Muscle layer of duodenum (tissue), 2 donors: ENCODE measurements at regions not wholly inside any gene's neighbourhood (a gene's known extent, or its start where the extent isn't known, plus 50 kb on each side); places are given as distances from the start of the nearest gene placed in this dataset.
"Not testable (repeated sequence)": the region's sequence is repeated elsewhere in the genome, so short reads cannot be mapped to it uniquely, and the experiment has no call there.

Source experiments
- H3K27ac ChIP-seq: one replicate; pipeline ENCODE4 v1.7.0; 2013; ENCODE audit warnings: mild to moderate bottlenecking, low read length
- H3K27me3 ChIP-seq: one replicate; pipeline ENCODE4 v1.7.0; 2013; ENCODE audit warnings: low read depth, mild to moderate bottlenecking, control low read depth, low read length
- H3K36me3 ChIP-seq, 2 donors: one replicate each; pipeline ENCODE4 v1.7.0; 2013; ENCODE audit warnings: low read length in 2 of 2, control low read depth in 1 of 2, mild to moderate bottlenecking in 1 of 2; ENCODE audit not compliant: insufficient read depth in 2 of 2, control insufficient read depth in 1 of 2
- H3K4me1 ChIP-seq, 2 donors: one replicate each; pipeline ENCODE4 v1.7.0; 2013; ENCODE audit warnings: low read length in 2 of 2, mild to moderate bottlenecking in 2 of 2, control low read depth in 1 of 2, moderate library complexity in 1 of 2; ENCODE audit not compliant: insufficient read depth in 2 of 2, control insufficient read depth in 1 of 2
- H3K4me3 ChIP-seq, 2 donors: one replicate each; pipeline ENCODE4 v1.7.0; 2013; ENCODE audit warnings: low read length in 2 of 2, low read depth in 1 of 2, mild to moderate bottlenecking in 1 of 2
- H3K9me3 ChIP-seq, 2 donors: one replicate each; pipeline ENCODE4 v1.7.0; 2013; ENCODE audit warnings: low read length in 2 of 2, control low read depth in 1 of 2, mild to moderate bottlenecking in 1 of 2; ENCODE audit not compliant: control insufficient read depth in 1 of 2
- donor health status: healthy.

- Histone ChIP-seq H3K9me3 (no peaks in the 10 kb centered on the region), H3K36me3 (no peaks in the 10 kb centered on the region), H3K27ac (no peak overlapping the region), H3K4me3 (no peak overlapping the region), H3K27me3 (no peaks in the 10 kb centered on the region), H3K4me1 (peaks cover 0 to 7% of the 10 kb centered on the region in 2 donors)
Observed at GRCh38 chr6:147949981-147950622, 392.5 kb upstream of the SASH1 start.

GRCh38 chr6:147950623-147950987, 392.0 kb upstream of the SASH1 start:
- H3K4me1 ChIP-seq = peaks cover 0 to 7% of the 10 kb centered on the region in 2 donors
- no peak overlapping the region for H3K4me3 ChIP-seq
- no peak overlapping the region for H3K27ac ChIP-seq
- no peaks in the 10 kb centered on the region for H3K27me3 ChIP-seq
- no peaks in the 10 kb centered on the region for H3K9me3 ChIP-seq
- H3K36me3 ChIP-seq = no peaks in the 10 kb centered on the region

- no peak overlapping the region for H3K27ac ChIP-seq
- no peaks in the 10 kb centered on the region for H3K36me3 ChIP-seq
- H3K27me3 ChIP-seq = no peaks in the 10 kb centered on the region
- H3K9me3 ChIP-seq = no peaks in the 10 kb centered on the region
- no peak overlapping the region for H3K4me3 ChIP-seq
- peaks cover 0 to 7% of the 10 kb centered on the region in 2 donors for H3K4me1 ChIP-seq
Observed at GRCh38 chr6:147951726-147952125, 390.9 kb upstream of the SASH1 start.

GRCh38 chr6:147954938-147955337, 387.7 kb upstream of the SASH1 start:
- Histone ChIP-seq H3K4me1 (peaks cover 0 to 6% of the 10 kb centered on the region in 2 donors), H3K9me3 (no peaks in the 10 kb centered on the region), H3K27me3 (no peaks in the 10 kb centered on the region), H3K27ac (no peak overlapping the region), H3K4me3 (no peak overlapping the region), H3K36me3 (no peaks in the 10 kb centered on the region)

- Histone ChIP-seq H3K4me1 (no peaks in the 10 kb centered on the region), H3K4me3 (no peak overlapping the region), H3K27ac (no peak overlapping the region), H3K9me3 (no peaks in the 10 kb centered on the region), H3K36me3 (no peaks in the 10 kb centered on the region), H3K27me3 (no peaks in the 10 kb centered on the region)
Observed at GRCh38 chr6:147958683-147959082, 384.0 kb upstream of the SASH1 start.

- Histone ChIP-seq H3K4me3 (no peak overlapping the region), H3K4me1 (no peaks in the 10 kb centered on the region), H3K36me3 (no peaks in the 10 kb centered on the region), H3K27me3 (no peaks in the 10 kb centered on the region), H3K9me3 (no peaks in the 10 kb centered on the region), H3K27ac (no peak overlapping the region)
Observed at GRCh38 chr6:147961481-147962141, 381.0 kb upstream of the SASH1 start.

- not testable (repeated sequence) for H3K27ac ChIP-seq, H3K4me3 ChIP-seq, H3K9me3 ChIP-seq, H3K36me3 ChIP-seq, H3K4me1 ChIP-seq, H3K27me3 ChIP-seq
Observed at GRCh38 chr6:147965448-147965847, 377.2 kb upstream of the SASH1 start.

- H3K4me3 ChIP-seq = no peak overlapping the region
- no peaks in the 10 kb centered on the region for H3K27me3 ChIP-seq
- H3K36me3 ChIP-seq = no peaks in the 10 kb centered on the region
- no peaks in the 10 kb centered on the region for H3K9me3 ChIP-seq
- H3K27ac ChIP-seq = no peak overlapping the region
- no peaks in the 10 kb centered on the region for H3K4me1 ChIP-seq
Observed at GRCh38 chr6:147970970-147971369, 371.7 kb upstream of the SASH1 start.

- Histone ChIP-seq H3K27ac (no peak overlapping the region), H3K27me3 (no peaks in the 10 kb centered on the region), H3K9me3 (no peaks in the 10 kb centered on the region), H3K36me3 (no peaks in the 10 kb centered on the region), H3K4me1 (no peaks in the 10 kb centered on the region), H3K4me3 (no peak overlapping the region)
Observed at GRCh38 chr6:147972448-147972847, 370.2 kb upstream of the SASH1 start.

- Histone ChIP-seq H3K4me1 (no peaks in the 10 kb centered on the region), H3K27ac (no peak overlapping the region), H3K27me3 (no peaks in the 10 kb centered on the region), H3K36me3 (no peaks in the 10 kb centered on the region), H3K9me3 (no peaks in the 10 kb centered on the region), H3K4me3 (no peak overlapping the region)
Observed at GRCh38 chr6:147973806-147974205, 368.8 kb upstream of the SASH1 start.

- Histone ChIP-seq H3K4me1 (no peaks in the 10 kb centered on the region), H3K27me3 (no peaks in the 10 kb centered on the region), H3K4me3 (no peak overlapping the region), H3K36me3 (no peaks in the 10 kb centered on the region), H3K9me3 (no peaks in the 10 kb centered on the region), H3K27ac (no peak overlapping the region)
Observed at GRCh38 chr6:147974376-147974775, 368.3 kb upstream of the SASH1 start.
